Body of pancreas (tissue), 4 donors: ENCODE measurements at regions not wholly inside any gene's neighbourhood (a gene's known extent, or its start where the extent isn't known, plus 50 kb on each side); places are given as distances from the start of the nearest gene placed in this dataset.
"Not testable (repeated sequence)": the region's sequence is repeated elsewhere in the genome, so short reads cannot be mapped to it uniquely, and the experiment has no call there.

Experiments
- CTCF ChIP-seq, 7 experiments: fragments of 450-650 bp in 4 of 7; fragments of 200-600 bp in 3 of 7; sonication (generic) in 3 of 7; IDR thresholded peaks; one replicate each; pipeline ENCODE4 v1.5.1; 2016 to 2019; ENCODE audit warnings: antibody characterized with exemption in 7 of 7
- POLR2A ChIP-seq, 3 donors: fragments of 450-650 bp; IDR thresholded peaks; one replicate each; pipeline ENCODE4 v1.6.1; 2016; ENCODE audit warnings: antibody characterized with exemption in 3 of 3, mild to moderate bottlenecking in 2 of 3

- not testable (repeated sequence) for TF ChIP-seq CTCF, POLR2A (IDR thresholded peaks at IDR 0.05)
Observed at GRCh38 chr3:75527657-75528056, 136.5 kb upstream of the FRG2C start.
